ENCODE measurements at regions not wholly inside any gene's neighbourhood (a gene's known extent, or its start where the extent isn't known, plus 50 kb on each side); places are given as distances from the start of the nearest gene placed in this dataset.

DNA sequence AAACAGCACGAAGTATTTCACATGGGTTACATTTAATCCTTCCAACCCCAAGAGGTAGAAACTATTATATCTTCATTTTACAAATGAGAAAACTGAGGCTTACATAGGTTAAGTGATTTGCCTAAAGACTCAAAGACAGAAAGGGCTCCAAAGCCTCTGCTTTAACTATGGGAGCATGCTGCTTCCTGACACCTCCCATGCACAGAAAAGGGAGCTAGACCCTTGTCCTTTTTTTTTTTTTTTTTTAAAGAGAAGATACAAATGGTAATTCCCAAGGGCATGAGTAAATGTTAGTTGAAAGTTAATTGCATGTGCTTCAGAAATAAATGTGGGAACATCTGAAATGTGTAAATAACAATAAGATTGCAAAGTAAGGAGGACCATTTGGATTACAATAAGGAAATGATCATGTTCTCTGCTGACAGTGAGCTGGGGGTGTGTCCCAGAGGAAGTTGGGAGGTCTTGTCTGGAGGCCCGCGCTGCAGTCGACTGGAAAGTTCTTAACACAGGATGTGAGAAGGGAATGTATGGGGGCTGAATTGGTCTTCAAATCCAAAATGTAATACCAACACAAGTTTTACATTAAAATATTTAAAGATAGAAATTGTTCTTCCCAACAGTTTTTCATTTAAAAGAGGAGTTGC, 500.3 kb downstream of the KLF12 start:
- DNase-seq (ENCODE audit: low spot score): no peak
- TF ChIP-seq, protein P1, sequence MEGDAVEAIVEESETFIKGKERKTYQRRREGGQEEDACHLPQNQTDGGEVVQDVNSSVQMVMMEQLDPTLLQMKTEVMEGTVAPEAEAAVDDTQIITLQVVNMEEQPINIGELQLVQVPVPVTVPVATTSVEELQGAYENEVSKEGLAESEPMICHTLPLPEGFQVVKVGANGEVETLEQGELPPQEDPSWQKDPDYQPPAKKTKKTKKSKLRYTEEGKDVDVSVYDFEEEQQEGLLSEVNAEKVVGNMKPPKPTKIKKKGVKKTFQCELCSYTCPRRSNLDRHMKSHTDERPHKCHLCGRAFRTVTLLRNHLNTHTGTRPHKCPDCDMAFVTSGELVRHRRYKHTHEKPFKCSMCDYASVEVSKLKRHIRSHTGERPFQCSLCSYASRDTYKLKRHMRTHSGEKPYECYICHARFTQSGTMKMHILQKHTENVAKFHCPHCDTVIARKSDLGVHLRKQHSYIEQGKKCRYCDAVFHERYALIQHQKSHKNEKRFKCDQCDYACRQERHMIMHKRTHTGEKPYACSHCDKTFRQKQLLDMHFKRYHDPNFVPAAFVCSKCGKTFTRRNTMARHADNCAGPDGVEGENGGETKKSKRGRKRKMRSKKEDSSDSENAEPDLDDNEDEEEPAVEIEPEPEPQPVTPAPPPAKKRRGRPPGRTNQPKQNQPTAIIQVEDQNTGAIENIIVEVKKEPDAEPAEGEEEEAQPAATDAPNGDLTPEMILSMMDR (IDR thresholded peaks at IDR 0.05; ENCODE audit: extremely low read depth, insufficient read depth, missing control alignments): no peak
- in situ Hi-C loops (cut with MboI; ENCODE audit: low pct_unique_long_range_greater_than_20kb, low sequenced_read_pairs, unreplicated experiment): no loop called here

DNA sequence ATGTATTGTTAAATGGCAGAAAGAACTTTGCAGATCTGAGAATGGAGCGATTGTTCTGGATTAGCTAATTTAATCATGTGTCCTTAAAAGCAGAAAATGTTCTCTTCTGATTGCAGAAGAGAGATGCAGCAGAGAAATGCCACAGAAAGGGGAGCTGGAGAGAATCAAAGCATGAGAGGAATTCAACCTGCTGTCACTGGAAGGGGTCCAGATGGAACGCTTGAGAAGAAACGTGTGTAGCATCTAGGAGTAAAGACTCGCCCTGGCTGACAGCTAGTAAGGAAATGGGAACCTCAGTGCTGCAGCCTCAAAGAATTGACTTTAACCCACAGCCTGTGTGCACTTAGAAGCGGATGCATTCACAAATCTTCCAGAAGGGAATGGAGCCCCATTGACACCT, 502.8 kb downstream of the KLF12 start:
- TF ChIP-seq, protein P1 (IDR thresholded peaks at IDR 0.05; ENCODE audit: extremely low read depth, insufficient read depth, missing control alignments): no peak
- in situ Hi-C loops (cut with MboI; ENCODE audit: low pct_unique_long_range_greater_than_20kb, low sequenced_read_pairs, unreplicated experiment): no loop called here
- DNase-seq (ENCODE audit: low spot score): no peak

DNA sequence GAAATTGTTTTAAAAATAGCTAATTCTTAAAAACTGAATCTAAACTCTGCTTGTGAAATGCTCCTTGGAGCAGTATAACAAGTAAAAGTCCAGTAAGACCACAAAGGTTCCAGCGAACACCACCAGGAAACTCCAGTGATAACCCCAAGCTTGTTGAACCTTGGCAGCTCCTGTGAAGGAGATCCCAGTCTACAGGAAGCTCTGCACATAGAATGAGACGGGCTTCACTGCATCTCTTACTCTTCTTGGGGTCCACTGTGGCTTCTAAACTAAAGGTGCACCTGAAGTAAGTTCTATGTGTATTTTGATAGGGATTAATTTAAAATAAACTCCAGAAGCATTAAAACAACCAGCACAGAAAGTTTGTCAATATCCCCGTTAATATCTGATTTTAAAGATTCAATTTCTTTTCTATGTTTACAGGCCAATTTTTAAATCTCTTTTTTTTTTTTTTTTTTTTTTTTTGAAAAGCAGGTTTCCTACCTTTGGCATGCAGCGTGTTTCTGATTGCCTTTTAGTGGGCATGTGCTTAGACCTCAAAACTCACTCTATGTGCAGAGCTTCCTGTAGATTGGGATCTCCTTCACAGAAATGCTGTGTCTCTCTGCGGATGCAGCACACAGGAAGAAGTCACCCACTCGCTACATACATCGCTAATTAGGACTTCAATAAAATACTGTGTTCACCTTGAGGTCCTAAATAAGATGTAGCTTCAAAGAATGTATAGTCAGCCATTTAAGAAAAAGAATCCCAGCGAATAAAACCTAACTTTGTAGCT, 508.5 kb downstream of the KLF12 start:
- in situ Hi-C loops (cut with MboI; ENCODE audit: low pct_unique_long_range_greater_than_20kb, low sequenced_read_pairs, unreplicated experiment): no loop called here

DNA sequence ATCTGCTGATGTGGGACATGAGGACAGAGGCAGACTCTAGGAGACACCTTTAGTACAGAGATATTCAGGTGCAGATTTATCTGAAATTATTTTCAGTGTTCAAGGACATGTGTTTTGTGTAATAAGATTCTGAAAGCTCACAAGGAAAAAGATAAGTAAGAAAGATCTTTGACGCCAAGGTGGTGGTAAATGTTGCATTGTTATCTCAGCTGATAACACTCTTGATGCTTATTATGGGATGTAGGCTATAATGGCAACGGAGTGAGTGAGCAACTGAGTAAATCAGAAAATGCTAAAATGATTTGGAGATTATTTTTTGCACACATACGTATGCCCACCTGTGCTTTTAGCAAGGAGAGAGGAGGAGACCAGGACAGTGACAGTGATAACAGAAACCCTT, 510.9 kb downstream of the KLF12 start:
- in situ Hi-C loops (cut with MboI; ENCODE audit: low pct_unique_long_range_greater_than_20kb, low sequenced_read_pairs, unreplicated experiment): no loop called here
- DNase-seq (ENCODE audit: low spot score): no peak
- TF ChIP-seq, protein P1 (IDR thresholded peaks at IDR 0.05; ENCODE audit: extremely low read depth, insufficient read depth, missing control alignments): no peak

More for the DNA sequence above, 508.5 kb downstream of the KLF12 start:
- TF ChIP-seq, protein P1 (IDR thresholded peaks at IDR 0.05; ENCODE audit: extremely low read depth, insufficient read depth, missing control alignments): no peak
- DNase-seq (ENCODE audit: low spot score): no peak

DNA sequence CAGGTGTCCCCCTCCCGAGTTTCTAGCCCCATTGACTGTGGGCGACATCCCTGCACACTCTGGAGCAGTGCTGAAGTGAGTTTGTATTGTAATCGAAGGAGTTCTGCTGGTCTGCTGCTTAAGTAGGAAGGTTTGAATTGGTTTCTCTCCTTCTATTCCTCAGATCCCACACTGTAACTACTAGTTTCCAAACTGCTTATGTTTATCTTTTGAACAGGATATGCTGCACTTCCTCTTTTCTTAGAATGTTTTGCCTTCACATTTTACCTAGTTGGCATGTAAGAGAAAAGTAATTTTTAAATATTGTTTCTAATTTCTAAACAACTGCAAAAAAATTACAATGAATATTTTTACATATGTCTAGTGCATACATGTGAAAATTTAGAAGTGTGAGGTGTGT, 511.8 kb downstream of the KLF12 start:
- TF ChIP-seq, protein P1 (IDR thresholded peaks at IDR 0.05; ENCODE audit: extremely low read depth, insufficient read depth, missing control alignments): no peak
- no peak for DNase-seq (ENCODE audit: low spot score)
- in situ Hi-C loops (cut with MboI; ENCODE audit: low pct_unique_long_range_greater_than_20kb, low sequenced_read_pairs, unreplicated experiment): no loop called here

DNA sequence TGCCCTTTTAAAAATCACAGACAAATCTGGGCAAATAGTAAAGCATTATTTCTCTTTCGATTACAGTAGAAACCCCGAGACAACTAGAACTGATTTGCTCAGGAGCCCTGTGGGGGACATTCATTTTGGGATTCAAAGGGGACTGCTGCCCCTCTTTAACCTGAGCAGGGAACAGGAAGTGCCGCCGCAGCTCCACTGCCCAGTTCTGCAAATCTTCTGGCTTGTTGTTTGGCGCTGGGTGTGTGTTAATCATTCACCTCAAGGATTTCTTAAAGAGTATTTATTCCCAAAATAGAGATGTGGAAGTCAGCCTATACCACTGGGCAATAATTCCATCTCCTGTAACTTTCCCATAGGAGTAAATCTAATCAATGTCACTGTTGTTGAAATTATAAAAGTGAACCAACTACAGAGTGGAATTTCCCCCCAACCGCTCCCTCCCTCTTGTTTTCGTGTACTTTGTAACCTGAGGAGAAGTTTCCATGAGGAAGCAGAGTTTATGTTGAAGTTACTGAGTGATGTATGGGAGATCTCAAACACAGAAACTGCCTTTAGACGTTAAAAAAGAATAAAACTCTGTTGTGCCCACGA, 515.8 kb downstream of the KLF12 start:
- no peak for DNase-seq (ENCODE audit: low spot score)
- in situ Hi-C loops (cut with MboI; ENCODE audit: low pct_unique_long_range_greater_than_20kb, low sequenced_read_pairs, unreplicated experiment): no loop called here
- TF ChIP-seq, protein P1 (IDR thresholded peaks at IDR 0.05; ENCODE audit: extremely low read depth, insufficient read depth, missing control alignments): no peak
